ENCODE measurements at regions not wholly inside any gene's neighbourhood (a gene's known extent, or its start where the extent isn't known, plus 50 kb on each side); places are given as distances from the start of the nearest gene placed in this dataset.

DNA sequence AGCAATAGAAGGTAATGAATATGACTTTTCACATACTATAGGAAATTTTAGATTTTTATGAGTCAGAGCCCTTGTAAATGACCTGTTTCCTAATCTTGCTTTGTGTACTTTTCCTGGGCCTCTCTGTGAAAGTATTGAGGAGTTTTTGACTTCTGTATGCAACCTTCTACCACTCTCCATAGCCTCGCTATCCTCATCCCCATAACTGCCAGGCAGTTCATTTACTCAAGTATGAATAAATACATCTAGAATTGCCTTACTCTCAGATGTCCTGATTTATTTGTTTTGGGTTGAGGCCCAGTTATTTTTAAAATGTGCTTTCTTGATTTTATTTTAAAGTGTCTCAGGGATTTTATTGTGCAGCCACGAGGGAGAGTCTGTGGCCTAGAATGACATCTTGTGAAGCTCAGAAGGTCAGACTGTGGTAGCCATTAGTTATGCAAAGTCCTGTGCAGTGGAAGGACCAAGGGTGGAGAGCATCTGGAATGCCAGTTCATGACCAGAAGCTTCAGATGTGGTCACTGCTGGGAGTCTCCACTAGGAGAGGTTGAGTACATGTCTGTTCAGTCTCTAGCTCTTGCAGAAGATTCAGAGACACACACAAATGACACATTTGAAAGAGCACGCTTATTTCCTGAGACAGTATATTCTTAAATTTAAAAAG is 346.2 kb upstream of the IMPG1 start:
- Histone ChIP-seq H3K4me1 (no peaks in the 10 kb centered on the region), H3K36me3 (ENCODE audit: control insufficient read depth, insufficient read depth, low read length) (no peaks in the 10 kb centered on the region), H3K4me3 (ENCODE audit: low read depth, low read length) (no peak overlapping the region), H3K9me3 (0 out of 2 replicates have a peak, but pooled peaks cover 2% of the 10 kb centered on the region), H3K27me3 (replicated peaks; ENCODE audit: control insufficient read depth, insufficient read depth, low read length) (no peaks in the 10 kb centered on the region)
- H3K27ac Mint-ChIP-seq (ENCODE audit: unreplicated experiment): no peak overlapping the region
- no peaks in the 10 kb centered on the region for H3K9me3 Mint-ChIP-seq (ENCODE audit: unreplicated experiment)
- POLR2A ChIA-PET: no interaction called here
- TF ChIP-seq, protein P1, sequence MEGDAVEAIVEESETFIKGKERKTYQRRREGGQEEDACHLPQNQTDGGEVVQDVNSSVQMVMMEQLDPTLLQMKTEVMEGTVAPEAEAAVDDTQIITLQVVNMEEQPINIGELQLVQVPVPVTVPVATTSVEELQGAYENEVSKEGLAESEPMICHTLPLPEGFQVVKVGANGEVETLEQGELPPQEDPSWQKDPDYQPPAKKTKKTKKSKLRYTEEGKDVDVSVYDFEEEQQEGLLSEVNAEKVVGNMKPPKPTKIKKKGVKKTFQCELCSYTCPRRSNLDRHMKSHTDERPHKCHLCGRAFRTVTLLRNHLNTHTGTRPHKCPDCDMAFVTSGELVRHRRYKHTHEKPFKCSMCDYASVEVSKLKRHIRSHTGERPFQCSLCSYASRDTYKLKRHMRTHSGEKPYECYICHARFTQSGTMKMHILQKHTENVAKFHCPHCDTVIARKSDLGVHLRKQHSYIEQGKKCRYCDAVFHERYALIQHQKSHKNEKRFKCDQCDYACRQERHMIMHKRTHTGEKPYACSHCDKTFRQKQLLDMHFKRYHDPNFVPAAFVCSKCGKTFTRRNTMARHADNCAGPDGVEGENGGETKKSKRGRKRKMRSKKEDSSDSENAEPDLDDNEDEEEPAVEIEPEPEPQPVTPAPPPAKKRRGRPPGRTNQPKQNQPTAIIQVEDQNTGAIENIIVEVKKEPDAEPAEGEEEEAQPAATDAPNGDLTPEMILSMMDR (IDR thresholded peaks at IDR 0.05; ENCODE audit: insufficient read depth in 1 of 2, low read depth in 1 of 2, low read length in 1 of 2, severe bottlenecking in 1 of 2, unreplicated experiment in 1 of 2): no peak
- no peaks in the 10 kb centered on the region for H3K27me3 Mint-ChIP-seq (ENCODE audit: insufficient read depth, unreplicated experiment)
- no peak overlapping the region for H3K4me3 Mint-ChIP-seq (ENCODE audit: unreplicated experiment)
- no peaks in the 10 kb centered on the region for H3K4me1 Mint-ChIP-seq (ENCODE audit: low read depth, unreplicated experiment)
- CTCF ChIA-PET: no interaction called here
- H3K36me3 Mint-ChIP-seq (ENCODE audit: insufficient read depth, unreplicated experiment): no peaks in the 10 kb centered on the region
- intact Hi-C loops (cut with micrococcal nuclease; ENCODE audit: unreplicated experiment): no loop called here
- DNase-seq: no peak
- no TSS peak for BruUV-seq (replicated peaks)

DNA sequence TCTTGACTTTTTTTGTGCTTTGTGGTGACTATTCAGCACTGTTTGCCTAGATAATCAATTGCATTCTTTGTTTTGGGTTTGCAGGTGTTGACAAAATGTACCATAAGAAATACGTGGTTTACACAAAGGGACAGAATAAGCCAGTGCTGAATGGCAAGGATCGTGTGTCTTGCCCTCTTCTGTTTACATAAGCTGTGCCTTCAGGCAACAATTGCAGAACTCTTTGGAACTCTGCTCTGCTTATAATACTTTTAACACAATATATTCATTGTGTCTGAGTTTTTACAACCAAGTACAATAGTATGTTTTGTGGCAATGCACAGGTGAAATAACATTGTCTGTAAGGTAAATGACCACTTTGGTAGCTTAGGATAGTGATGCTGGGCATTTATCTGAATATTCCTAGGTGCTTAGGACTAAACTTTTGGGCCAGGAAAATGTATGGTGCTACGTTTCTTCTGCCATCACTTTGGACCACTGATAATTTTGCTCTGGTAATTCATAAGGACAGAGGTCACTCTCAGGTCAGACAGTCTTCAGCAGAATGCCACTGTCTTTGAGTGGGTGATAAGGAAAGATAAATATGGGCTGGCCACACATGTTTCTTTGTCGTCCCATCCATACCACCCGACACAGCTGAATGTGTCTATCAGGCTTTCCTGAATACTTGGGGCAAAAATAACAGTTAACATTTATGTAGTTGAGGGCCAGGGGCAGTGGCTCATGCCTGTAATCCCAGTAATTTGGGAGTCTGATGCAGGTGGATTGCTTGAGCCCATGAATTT is 344.6 kb upstream of the IMPG1 start:
- Mint-ChIP-seq H3K27ac (ENCODE audit: unreplicated experiment) (no peak overlapping the region), H3K27me3 (ENCODE audit: insufficient read depth, unreplicated experiment) (no peaks in the 10 kb centered on the region), H3K9me3 (ENCODE audit: unreplicated experiment) (no peaks in the 10 kb centered on the region), H3K4me1 (ENCODE audit: low read depth, unreplicated experiment) (no peaks in the 10 kb centered on the region), H3K36me3 (ENCODE audit: insufficient read depth, unreplicated experiment) (no peaks in the 10 kb centered on the region), H3K4me3 (ENCODE audit: unreplicated experiment) (no peak overlapping the region)
- POLR2A ChIA-PET: no interaction called here
- DNase-seq: no peak
- Histone ChIP-seq H3K4me3 (ENCODE audit: low read depth, low read length) (no peak overlapping the region), H3K9me3 (0 out of 2 replicates have a peak, but pooled peaks cover 2% of the 10 kb centered on the region), H3K27me3 (replicated peaks; ENCODE audit: control insufficient read depth, insufficient read depth, low read length) (no peaks in the 10 kb centered on the region), H3K36me3 (ENCODE audit: control insufficient read depth, insufficient read depth, low read length) (no peaks in the 10 kb centered on the region), H3K4me1 (no peaks in the 10 kb centered on the region)
- BruUV-seq (replicated peaks): no TSS peak
- CTCF ChIA-PET: no interaction called here
- intact Hi-C loops (cut with micrococcal nuclease; ENCODE audit: unreplicated experiment): no loop called here
- TF ChIP-seq, protein P1 (IDR thresholded peaks at IDR 0.05; ENCODE audit: insufficient read depth in 1 of 2, low read depth in 1 of 2, low read length in 1 of 2, severe bottlenecking in 1 of 2, unreplicated experiment in 1 of 2): no peak

DNA sequence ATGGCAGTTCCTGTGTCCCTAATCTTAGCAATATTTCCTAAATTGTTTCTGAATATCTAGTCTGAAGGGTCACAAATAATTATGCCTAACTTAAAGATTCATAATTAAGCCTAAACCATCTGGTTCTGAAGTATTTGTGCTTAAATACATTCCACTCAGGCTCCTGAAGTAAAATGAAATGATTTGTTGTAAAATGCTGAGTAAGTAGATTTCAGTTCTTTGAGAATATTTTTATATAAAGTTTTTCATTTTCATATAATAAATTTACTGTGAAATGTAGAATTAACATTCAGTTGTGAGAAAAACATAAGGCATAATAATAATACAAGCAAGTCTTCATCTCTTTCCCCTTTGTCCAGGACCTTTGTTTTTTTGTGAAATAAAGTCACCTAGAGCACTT is 330.6 kb upstream of the IMPG1 start:
- ChIA-PET CTCF (no interaction called here), POLR2A (no interaction called here)
- intact Hi-C loops (cut with micrococcal nuclease; ENCODE audit: unreplicated experiment): no loop called here
- Histone ChIP-seq H3K4me3 (ENCODE audit: low read depth, low read length) (no peak overlapping the region), H3K4me1 (no peaks in the 10 kb centered on the region), H3K27me3 (replicated peaks; ENCODE audit: control insufficient read depth, insufficient read depth, low read length) (no peaks in the 10 kb centered on the region), H3K36me3 (ENCODE audit: control insufficient read depth, insufficient read depth, low read length) (no peaks in the 10 kb centered on the region), H3K9me3 (no peaks in the 10 kb centered on the region)
- Mint-ChIP-seq H3K4me3 (ENCODE audit: unreplicated experiment) (no peak overlapping the region), H3K27ac (ENCODE audit: unreplicated experiment) (no peak overlapping the region), H3K4me1 (ENCODE audit: low read depth, unreplicated experiment) (no peaks in the 10 kb centered on the region), H3K9me3 (ENCODE audit: unreplicated experiment) (no peaks in the 10 kb centered on the region), H3K27me3 (ENCODE audit: insufficient read depth, unreplicated experiment) (peaks cover 2% of the 10 kb centered on the region), H3K36me3 (ENCODE audit: insufficient read depth, unreplicated experiment) (no peaks in the 10 kb centered on the region)
- DNase-seq: no peak
- TF ChIP-seq, protein P1 (IDR thresholded peaks at IDR 0.05; ENCODE audit: insufficient read depth in 1 of 2, low read depth in 1 of 2, low read length in 1 of 2, severe bottlenecking in 1 of 2, unreplicated experiment in 1 of 2): no peak
- no TSS peak for BruUV-seq (replicated peaks)
